Activated CD4-positive, alpha-beta T cell treated with anti-CD3 and anti-CD28 coated beads for 36 hours (primary cell): ENCODE measurements at regions not wholly inside any gene's neighbourhood (a gene's known extent, or its start where the extent isn't known, plus 50 kb on each side); places are given as distances from the start of the nearest gene placed in this dataset.

Source experiments
- ATAC-seq: fragments of 200-7000 bp; cut with Tn5 transposase; one replicate; pipeline ENCODE4 v1.10.0; 2021; ENCODE audit warnings: mild to moderate bottlenecking, moderate library complexity
- CTCF ChIA-PET: fragments of 350-600 bp; sonication (Branson Sonifier 250); formaldehyde crosslinking; loops from one replicate; lab custom pipeline; 2021; ENCODE audit warnings: antibody characterized with exemption; lab: Charles Lee
- POLR2A ChIA-PET: fragments of 350-600 bp; sonication (Branson Sonifier 250); formaldehyde crosslinking; loops from one replicate; lab custom pipeline; 2021; ENCODE audit warnings: antibody characterized with exemption, inconsistent platforms; lab: Charles Lee
- DNase-seq: peaks from one replicate; pipeline ENCODE4 v3.0.0-alpha.2; 2020
- H3K27ac Mint-ChIP-seq: one replicate; pipeline ENCODE4 v1.8.0; 2021; ENCODE audit warnings: mixed read lengths
- H3K27me3 Mint-ChIP-seq: one replicate; pipeline ENCODE4 v1.8.0; 2021; ENCODE audit warnings: mixed read lengths
- H3K36me3 Mint-ChIP-seq: one replicate; pipeline ENCODE4 v1.8.0; 2021; ENCODE audit warnings: low read depth, mixed read lengths
- H3K4me1 Mint-ChIP-seq: one replicate; pipeline ENCODE4 v1.8.0; 2021; ENCODE audit warnings: mixed read lengths
- H3K4me3 Mint-ChIP-seq: one replicate; pipeline ENCODE4 v1.8.0; 2021; ENCODE audit warnings: mild to moderate bottlenecking, moderate library complexity, mixed read lengths
- H3K9me3 Mint-ChIP-seq: one replicate; pipeline ENCODE4 v1.8.0; 2021; ENCODE audit warnings: low read depth, mixed read lengths
- intact Hi-C, 2 experiments: fragments of 100-400 bp; cut with DNase I in 1 of 2; cut with micrococcal nuclease in 1 of 2; formaldehyde crosslinking; loops; one replicate each; pipeline versions ENCODE4 v1.14.2 to v1.15.1; 2022 to 2024; cut with DNase I, micrococcal nuclease

DNA sequence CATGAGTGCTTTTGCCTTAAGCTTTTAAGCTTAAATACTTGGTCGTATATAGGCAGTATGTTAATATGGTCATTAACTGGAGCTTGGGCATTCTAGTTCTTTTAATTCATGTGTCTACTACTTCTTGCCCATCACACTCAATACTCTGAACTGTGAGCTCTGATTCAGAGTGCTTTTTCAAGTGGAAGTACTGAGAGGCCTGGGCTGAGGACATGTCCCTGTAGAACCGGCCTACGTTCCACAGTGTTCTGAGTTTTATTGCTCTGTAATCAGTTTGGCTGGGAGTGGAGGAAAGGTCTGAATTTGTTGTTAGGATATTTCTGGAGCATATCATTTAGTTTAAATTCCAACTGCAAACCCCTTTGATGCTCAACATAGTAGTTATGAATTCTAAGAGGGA is 1744.8 kb upstream of the MIR17HG start:
- intact Hi-C loops = no loop called here
- H3K4me3 Mint-ChIP-seq = no peak overlapping the region
- ChIA-PET CTCF (no interaction called here), POLR2A (no interaction called here)
- H3K36me3 Mint-ChIP-seq = no peaks in the 10 kb centered on the region
- H3K27ac Mint-ChIP-seq = no peak overlapping the region
- no peaks in the 10 kb centered on the region for H3K4me1 Mint-ChIP-seq
- DNase-seq = no peak
- no peaks in the 10 kb centered on the region for H3K27me3 Mint-ChIP-seq
- no peak for ATAC-seq
- H3K9me3 Mint-ChIP-seq = no peaks in the 10 kb centered on the region

DNA sequence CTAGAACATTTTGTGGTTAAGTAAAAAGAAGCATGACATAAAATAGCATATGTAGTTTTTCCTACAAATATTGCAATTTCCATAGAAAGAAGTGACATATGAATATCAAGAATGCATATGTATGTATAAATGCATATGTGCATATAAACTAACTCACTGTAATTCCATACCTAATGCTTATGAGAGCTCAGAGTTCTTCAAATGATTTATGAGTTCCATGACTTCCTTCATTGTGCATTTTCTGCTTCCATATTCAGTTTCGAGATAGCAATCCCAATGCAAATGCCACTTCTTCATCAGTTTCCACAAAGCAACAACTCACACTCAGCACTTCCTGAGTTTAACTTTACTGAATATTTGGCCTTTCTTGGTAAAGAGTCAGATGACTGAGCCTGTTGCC is 1744.3 kb upstream of the MIR17HG start:
- H3K4me1 Mint-ChIP-seq = no peaks in the 10 kb centered on the region
- POLR2A ChIA-PET = no interaction called here
- DNase-seq = no peak
- intact Hi-C loops = no loop called here
- no peak overlapping the region for H3K27ac Mint-ChIP-seq
- no peak overlapping the region for H3K4me3 Mint-ChIP-seq
- no peak for ATAC-seq
- CTCF ChIA-PET = no interaction called here
- H3K9me3 Mint-ChIP-seq = no peaks in the 10 kb centered on the region
- no peaks in the 10 kb centered on the region for H3K27me3 Mint-ChIP-seq
- no peaks in the 10 kb centered on the region for H3K36me3 Mint-ChIP-seq

DNA sequence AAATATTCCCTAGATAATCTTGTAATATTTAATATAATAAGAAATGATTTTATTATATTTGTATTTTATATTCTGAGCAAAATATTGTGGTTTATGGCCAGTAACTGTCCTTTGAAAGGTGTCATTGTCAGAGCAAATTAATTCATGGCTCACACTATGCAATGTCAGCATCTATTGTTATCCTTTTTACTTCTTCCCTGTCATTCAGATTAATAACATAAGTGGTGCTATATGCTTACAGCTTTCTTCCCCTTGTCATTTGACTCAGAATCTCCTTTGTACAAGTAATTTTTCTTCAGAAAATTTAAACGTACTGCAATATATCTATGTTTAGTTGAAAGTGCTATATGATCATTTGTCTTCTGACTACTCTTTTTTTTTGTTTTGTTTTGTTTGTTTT is 1738.2 kb upstream of the MIR17HG start:
- Mint-ChIP-seq H3K27me3 (no peaks in the 10 kb centered on the region), H3K27ac (no peak overlapping the region), H3K4me3 (no peak overlapping the region), H3K4me1 (no peaks in the 10 kb centered on the region), H3K36me3 (no peaks in the 10 kb centered on the region), H3K9me3 (peaks cover 7% of the 10 kb centered on the region)
- intact Hi-C loops = no loop called here
- ATAC-seq = no peak
- ChIA-PET CTCF (no interaction called here), POLR2A (no interaction called here)
- no peak for DNase-seq

DNA sequence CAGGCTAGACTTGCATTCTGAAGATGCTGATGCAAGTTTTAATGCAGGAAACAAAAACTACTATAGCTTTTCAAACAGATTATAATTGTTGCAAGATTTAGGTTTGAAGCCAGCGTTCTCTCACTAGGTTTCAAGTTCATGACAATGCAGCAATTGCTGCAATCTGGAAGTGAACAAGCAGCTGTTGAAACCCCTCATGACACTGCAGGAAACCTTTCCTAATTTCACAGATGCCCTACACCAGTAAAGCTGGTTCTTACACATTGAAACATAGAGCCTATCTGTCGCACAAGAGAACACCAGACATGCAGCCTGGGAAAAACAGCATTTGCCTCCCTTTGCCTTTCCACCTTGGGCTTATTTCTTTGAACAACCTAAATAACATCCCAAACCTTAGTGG is 1737.2 kb upstream of the MIR17HG start:
- no peaks in the 10 kb centered on the region for H3K36me3 Mint-ChIP-seq
- DNase-seq = no peak
- H3K4me3 Mint-ChIP-seq = no peak overlapping the region
- no peaks in the 10 kb centered on the region for H3K4me1 Mint-ChIP-seq
- ATAC-seq = no peak
- intact Hi-C loops = no loop called here
- ChIA-PET POLR2A (no interaction called here), CTCF (no interaction called here)
- H3K9me3 Mint-ChIP-seq = peaks cover 7% of the 10 kb centered on the region
- no peaks in the 10 kb centered on the region for H3K27me3 Mint-ChIP-seq
- H3K27ac Mint-ChIP-seq = no peak overlapping the region

DNA sequence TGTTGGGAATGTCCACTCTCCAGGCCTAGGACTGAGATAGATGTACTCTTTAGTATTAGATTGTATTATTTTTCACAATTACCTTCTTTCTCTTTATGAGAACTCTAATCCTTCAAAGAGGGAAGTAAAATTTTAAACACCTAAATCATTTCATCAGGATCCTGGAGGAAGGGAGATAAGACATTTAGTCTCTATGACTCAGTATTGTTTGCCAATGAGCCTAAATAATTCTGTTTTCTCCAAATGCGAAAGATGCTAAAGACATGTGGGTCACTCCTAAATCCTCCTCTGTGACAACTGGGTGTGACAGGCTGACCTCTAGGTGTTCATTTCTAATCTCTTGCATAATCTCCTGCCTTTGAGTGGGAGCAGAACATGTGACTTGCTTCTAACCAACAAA is 1736.6 kb upstream of the MIR17HG start:
- peaks cover 7% of the 10 kb centered on the region for H3K9me3 Mint-ChIP-seq
- no peaks in the 10 kb centered on the region for H3K36me3 Mint-ChIP-seq
- H3K4me1 Mint-ChIP-seq = no peaks in the 10 kb centered on the region
- no peak overlapping the region for H3K27ac Mint-ChIP-seq
- ATAC-seq = no peak
- H3K27me3 Mint-ChIP-seq = no peaks in the 10 kb centered on the region
- intact Hi-C loops = no loop called here
- no peak for DNase-seq
- no peak overlapping the region for H3K4me3 Mint-ChIP-seq
- ChIA-PET CTCF (interaction anchor here (0.6 kb wide), 1 partner anchor 122 kb away, joined by 3 read pairs; no protein-coding TSS in a partner anchor), POLR2A (no interaction called here)

DNA sequence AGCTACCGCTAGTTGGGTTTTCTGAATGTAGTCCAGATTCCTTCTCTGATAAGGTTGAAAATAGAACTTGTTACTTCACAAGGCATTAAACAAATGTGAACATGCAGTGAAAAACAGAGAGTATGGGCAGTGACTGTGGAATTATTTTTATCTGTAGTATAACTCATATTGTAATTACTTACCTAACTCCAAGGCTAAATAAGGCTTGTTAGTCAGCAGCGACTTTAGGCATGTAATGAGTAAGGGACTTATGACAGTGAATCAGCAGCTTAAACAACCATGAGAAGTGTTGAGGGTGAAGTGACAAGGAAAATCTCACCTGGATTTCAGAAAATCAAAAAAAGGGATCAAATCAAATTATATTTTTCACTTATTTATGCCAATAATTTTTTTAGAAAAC is 1719.5 kb upstream of the MIR17HG start:
- Mint-ChIP-seq H3K27me3 (no peaks in the 10 kb centered on the region), H3K27ac (no peak overlapping the region), H3K9me3 (peaks cover 2% of the 10 kb centered on the region), H3K4me3 (no peak overlapping the region), H3K4me1 (no peaks in the 10 kb centered on the region), H3K36me3 (no peaks in the 10 kb centered on the region)
- intact Hi-C loops = no loop called here
- POLR2A ChIA-PET = no interaction called here
- DNase-seq (no peak), ATAC-seq (no peak)
- CTCF ChIA-PET = no interaction called here

DNA sequence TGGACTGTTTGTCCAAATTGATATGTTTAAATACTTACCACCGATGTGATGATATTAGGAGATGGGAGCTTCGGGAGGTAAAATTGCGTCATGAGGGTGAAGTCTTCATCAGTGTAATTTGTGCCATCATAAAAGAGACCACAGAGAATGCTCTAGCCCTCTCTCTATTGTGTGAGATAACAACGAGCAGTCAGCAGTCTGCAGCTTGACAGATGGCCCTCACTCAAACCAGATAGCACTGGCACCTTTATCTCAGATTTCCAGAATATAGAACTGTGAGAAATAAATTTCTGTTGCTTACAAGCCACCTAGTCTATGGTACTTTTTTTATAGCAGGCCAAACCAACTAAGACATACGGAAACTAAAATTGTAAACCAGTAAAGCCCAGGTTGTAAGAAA is 1718.9 kb upstream of the MIR17HG start:
- H3K27me3 Mint-ChIP-seq = no peaks in the 10 kb centered on the region
- ChIA-PET POLR2A (no interaction called here), CTCF (no interaction called here)
- no peak overlapping the region for H3K27ac Mint-ChIP-seq
- intact Hi-C loops = no loop called here
- ATAC-seq = no peak
- no peaks in the 10 kb centered on the region for H3K4me1 Mint-ChIP-seq
- DNase-seq = no peak
- H3K4me3 Mint-ChIP-seq = no peak overlapping the region
- H3K9me3 Mint-ChIP-seq = peaks cover 2% of the 10 kb centered on the region
- no peaks in the 10 kb centered on the region for H3K36me3 Mint-ChIP-seq

DNA sequence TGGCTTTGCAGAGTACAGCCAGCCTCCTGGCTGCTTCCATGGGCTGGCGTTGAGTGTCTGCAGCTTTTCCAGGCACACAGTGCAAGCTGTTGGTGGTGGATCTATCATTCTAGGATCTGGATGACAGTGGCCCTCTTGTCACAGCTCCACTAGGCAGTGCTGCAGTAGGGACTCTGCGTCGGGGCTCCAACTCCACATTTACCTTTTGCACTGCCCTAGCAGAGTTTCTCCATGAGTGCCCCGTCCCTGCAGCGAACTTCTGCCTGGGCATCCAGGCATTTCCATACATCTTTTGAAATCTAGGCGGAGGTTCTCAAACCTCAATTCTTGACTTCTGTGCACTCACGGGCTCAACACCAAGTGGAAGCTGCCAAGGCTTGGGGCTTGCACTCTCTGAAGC is 1697.3 kb upstream of the MIR17HG start:
- DNase-seq = no peak
- POLR2A ChIA-PET = no interaction called here
- no peak overlapping the region for H3K4me3 Mint-ChIP-seq

DNA sequence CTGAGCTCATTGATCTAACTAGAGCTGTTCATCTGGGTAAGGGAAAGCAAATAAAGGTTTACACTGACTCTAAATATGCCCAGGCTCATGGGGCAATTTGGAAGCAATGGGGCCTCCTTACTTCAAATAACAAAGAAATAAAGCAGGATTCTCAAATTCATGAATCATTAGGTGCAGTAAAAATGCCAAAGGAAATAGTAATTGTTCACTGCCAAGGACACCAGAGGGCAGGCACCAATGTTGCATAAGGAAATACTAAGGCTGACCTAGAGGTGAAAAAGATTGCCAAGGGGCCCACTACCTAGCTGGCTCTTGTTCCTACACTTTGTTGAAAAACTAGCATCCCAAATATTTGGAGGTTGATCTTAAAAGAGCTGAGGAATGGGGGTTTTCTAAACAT is 1686.7 kb upstream of the MIR17HG start:
- POLR2A ChIA-PET = no interaction called here
- Mint-ChIP-seq H3K4me3 (no peak overlapping the region), H3K27ac (no peak overlapping the region), H3K9me3 (peaks cover 9% of the 10 kb centered on the region), H3K27me3 (no peaks in the 10 kb centered on the region), H3K36me3 (no peaks in the 10 kb centered on the region), H3K4me1 (no peaks in the 10 kb centered on the region)
- CTCF ChIA-PET = no interaction called here
- ATAC-seq = no peak
- no peak for DNase-seq
- intact Hi-C loops = no loop called here

More for the DNA sequence above, 1697.3 kb upstream of the MIR17HG start:
- Mint-ChIP-seq H3K9me3 (peaks cover 9% of the 10 kb centered on the region), H3K27me3 (no peaks in the 10 kb centered on the region), H3K27ac (no peak overlapping the region), H3K4me1 (no peaks in the 10 kb centered on the region), H3K36me3 (no peaks in the 10 kb centered on the region)
- CTCF ChIA-PET = no interaction called here
- intact Hi-C loops = no loop called here
- ATAC-seq = no peak

DNA sequence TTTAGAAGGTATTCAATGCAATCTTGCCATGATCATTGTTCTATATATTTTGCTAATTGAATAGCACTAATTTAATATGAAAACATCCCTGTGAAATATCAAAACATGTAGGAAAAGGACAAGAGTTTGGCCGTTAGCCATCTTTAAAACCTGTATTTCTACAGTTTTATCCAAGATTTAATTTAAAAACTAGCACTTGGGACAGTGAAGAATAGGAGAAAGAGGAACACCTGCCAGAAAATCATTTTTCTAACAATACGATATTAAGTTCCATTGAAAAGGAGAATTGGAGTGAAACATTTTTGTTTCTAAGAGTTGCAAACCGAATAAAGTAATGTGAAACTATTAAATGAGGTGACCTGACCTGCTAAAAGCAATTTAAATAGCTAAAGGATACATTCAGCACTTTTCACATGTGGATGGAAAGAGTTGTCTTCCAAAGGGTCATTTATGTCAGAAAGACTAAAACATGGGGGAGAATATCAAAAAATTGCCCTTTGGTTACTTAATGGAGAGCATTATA is 1673.6 kb upstream of the MIR17HG start:
- H3K9me3 Mint-ChIP-seq = peaks cover 6% of the 10 kb centered on the region
- no peaks in the 10 kb centered on the region for H3K4me1 Mint-ChIP-seq
- ATAC-seq = no peak
- ChIA-PET POLR2A (no interaction called here), CTCF (no interaction called here)
- H3K27me3 Mint-ChIP-seq = no peaks in the 10 kb centered on the region
- intact Hi-C loops = no loop called here
- no peak overlapping the region for H3K27ac Mint-ChIP-seq
- no peak overlapping the region for H3K4me3 Mint-ChIP-seq
- no peaks in the 10 kb centered on the region for H3K36me3 Mint-ChIP-seq
- DNase-seq = no peak

DNA sequence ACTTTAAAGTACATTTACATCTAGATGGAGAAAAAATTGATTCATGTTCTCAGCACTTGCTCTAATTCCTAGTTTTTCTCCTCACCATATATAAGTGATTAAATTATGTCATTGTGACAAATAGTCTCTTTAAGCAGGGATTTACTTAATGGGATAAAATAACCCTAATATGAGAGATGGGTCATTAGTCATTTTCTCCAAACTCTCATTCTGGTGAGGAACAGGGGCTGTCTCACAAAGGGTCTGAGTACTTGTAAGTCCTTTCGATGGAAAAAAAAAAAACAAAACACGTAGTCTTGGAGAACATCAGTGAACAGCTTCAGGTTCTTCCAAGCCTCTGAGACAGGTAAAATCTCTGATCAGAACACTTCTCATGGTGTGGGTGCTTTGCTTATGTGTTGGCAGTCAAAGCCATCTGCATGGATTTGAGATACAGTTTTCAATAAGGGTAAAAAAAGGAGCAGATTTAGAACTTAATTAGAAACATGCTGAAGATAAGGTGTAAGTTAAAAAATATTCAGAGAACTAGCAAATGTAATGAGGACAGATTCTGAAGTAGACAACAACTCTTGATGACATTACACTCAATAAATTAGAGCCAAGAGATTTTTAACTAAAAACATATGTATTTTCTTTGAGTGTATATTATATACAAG is 1668.9 kb upstream of the MIR17HG start:
- intact Hi-C loops = no loop called here
- no peaks in the 10 kb centered on the region for H3K27me3 Mint-ChIP-seq
- H3K27ac Mint-ChIP-seq = no peak overlapping the region
- ATAC-seq (no peak), DNase-seq (no peak)
- no peaks in the 10 kb centered on the region for H3K4me1 Mint-ChIP-seq
- no peaks in the 10 kb centered on the region for H3K36me3 Mint-ChIP-seq
- no peak overlapping the region for H3K4me3 Mint-ChIP-seq
- H3K9me3 Mint-ChIP-seq = peaks cover 3% of the 10 kb centered on the region
- CTCF ChIA-PET = no interaction called here
- POLR2A ChIA-PET = no interaction called here

DNA sequence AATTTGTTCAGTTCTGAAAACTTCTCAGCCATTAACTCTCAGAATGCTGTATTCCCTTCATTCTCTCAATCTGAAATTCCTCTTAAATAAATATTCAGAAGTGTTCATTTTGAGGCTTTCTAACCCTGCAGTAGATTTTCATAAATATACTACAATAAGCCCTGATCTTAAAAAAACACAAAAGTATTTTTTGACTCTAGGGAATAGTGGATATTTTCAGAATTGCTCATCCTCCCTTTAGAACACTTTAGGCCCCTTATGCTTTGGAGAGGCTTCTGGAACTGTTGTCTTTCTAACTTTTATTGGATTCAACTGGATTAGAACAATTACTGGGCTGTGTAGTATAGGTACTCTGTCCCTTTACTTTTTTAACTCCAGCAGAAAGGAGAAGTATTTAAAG is 1662.6 kb upstream of the MIR17HG start:
- POLR2A ChIA-PET = no interaction called here
- DNase-seq = no peak
- no peak for ATAC-seq
- Mint-ChIP-seq H3K27ac (no peak overlapping the region), H3K9me3 (peaks cover 4% of the 10 kb centered on the region), H3K4me3 (no peak overlapping the region), H3K4me1 (no peaks in the 10 kb centered on the region), H3K27me3 (no peaks in the 10 kb centered on the region), H3K36me3 (no peaks in the 10 kb centered on the region)
- intact Hi-C loops = no loop called here
- CTCF ChIA-PET = no interaction called here
